ENCODE measurements at regions not wholly inside any gene's neighbourhood (a gene's known extent, or its start where the extent isn't known, plus 50 kb on each side); places are given as distances from the start of the nearest gene placed in this dataset.

DNA sequence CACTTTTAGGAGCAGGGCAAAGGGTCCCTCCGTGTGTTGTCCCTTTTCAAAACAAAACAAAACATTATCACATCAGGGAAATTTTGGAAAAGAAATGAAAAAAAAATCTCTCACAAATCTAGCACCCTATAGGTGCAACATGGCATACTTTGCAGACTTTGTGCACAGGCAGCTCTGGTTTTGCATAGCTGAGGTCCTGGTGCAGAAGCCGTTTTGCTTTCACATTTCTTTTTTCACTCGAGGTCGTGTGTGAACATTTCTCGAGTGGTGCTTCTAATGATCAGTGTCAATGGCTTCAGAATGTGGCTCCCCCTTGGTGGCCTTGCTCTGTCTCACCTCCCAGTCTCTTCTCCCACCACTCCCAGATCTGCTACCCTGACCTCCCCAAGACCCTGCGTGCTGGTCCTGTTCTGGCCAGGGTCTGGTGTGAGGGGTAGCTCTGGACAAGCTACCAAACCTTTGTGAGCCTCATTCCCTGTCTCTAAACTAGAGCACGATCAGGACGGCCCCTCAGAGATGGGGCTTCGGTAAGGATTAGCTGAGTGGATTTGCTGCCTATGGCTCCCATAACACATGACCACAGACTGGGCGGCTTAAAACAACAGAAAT is 258.0 kb downstream of the NSG2 start:
- in situ Hi-C loops (cut with HindIII; ENCODE audit: low sequenced_read_pairs): no loop called here
- DNase-seq (ENCODE audit: low spot score): no peak

DNA sequence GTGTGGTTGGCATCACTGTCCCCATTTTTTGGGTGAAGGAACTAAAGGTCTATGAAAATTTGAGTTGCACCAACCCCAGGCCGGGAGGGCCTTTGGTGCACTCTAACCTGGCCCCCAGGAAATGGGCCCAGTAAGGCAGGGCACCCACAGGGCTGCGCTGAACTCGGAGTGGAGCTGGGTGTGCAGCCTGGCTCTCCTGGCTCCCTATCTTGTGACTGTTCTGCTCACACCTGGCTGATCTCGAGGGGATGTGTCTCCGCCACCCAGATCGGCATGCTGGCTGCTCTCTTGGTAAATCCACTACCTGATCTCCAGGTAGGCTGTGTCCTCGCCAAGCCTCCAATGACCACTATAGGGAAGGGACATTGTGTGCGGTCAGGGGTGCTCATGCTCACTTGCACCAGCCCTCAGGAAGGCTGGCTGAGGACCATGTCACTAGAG is 259.8 kb downstream of the NSG2 start:
- in situ Hi-C loops (cut with HindIII; ENCODE audit: low sequenced_read_pairs): no loop called here
- DNase-seq (ENCODE audit: low spot score): no peak

DNA sequence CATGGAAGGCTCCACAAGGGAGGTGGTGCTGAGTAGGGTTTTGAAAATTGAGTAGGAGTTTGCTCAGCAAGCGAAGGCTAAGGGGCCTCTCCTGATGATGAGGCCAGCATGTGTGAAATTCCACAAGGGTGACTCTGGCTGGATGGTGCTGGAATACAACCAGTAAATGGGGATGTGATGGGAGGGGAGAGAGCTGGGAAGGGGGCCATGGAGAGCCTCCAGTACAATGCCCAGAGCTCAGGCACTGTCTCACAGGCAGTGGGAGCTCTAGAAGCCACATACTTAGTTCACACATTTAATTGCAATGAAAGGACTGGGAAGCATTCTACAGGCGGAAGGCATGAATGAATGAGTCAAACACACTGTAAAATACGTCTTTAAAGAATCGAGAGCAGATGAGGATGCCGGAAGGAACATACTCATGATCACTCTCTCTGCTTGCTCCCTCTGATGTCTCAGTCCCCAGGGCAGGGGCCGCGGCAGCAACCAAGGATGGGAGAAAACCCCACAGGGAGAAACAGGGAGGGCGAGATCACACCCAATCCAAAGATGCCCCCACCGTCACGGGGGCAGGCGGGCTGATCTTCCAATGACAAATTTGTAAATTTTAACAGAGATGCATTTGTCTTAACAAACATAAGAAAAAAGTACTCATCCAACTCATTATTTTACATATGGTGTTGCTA is 261.0 kb downstream of the NSG2 start:
- no peak for DNase-seq (ENCODE audit: low spot score)
- in situ Hi-C loops (cut with HindIII; ENCODE audit: low sequenced_read_pairs): no loop called here

DNA sequence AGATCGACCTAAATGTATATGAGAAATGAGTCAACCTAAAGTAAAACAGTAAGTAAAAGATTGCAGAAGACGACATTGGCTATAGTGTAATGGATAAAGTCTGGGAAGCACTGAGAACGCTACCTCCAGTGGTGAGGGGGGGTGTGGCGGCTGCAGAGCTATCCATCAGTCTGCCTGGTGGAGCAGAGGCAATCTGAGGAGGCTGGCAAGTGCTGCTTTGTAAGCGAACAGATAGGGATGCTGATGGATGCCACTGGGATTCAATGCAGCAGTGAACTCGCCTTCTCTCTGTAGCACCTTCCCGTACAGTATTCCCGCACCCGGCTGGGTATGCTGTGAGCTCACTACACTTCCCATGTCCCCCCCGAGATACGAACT is 261.5 kb downstream of the NSG2 start:
- no peak for DNase-seq (ENCODE audit: low spot score)
- in situ Hi-C loops (cut with HindIII; ENCODE audit: low sequenced_read_pairs): no loop called here

DNA sequence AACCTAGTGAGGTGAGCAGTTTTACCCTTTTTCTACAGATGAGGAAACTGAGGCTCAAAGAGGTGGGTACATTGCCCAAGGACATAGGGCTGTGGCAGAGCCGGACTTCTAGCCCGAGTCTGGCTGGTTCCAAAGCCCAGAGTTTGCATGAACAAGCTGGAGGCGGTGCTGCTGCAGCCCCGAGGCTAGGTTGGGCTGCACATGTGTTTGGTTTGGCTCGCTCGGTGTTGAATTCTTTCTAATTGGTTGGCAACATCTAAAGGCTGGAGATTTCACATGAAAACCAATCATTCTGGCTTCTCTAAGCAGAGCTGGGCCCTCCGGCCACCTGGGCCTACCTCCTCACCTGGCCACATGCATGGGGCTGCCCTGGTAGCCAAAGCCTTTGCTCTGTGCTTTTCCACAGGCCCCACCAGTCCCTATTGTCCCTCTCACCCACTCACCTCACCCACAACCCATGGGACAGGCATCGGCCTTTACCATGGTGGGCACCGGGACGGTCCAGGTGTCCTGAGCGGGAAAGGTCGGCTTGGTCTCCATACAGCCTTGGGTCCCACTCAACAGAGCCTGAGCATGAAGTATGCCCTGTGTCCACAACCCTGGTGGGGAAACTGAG is 262.3 kb downstream of the NSG2 start:
- no peak for DNase-seq (ENCODE audit: low spot score)
- in situ Hi-C loops (cut with HindIII; ENCODE audit: low sequenced_read_pairs): no loop called here

DNA sequence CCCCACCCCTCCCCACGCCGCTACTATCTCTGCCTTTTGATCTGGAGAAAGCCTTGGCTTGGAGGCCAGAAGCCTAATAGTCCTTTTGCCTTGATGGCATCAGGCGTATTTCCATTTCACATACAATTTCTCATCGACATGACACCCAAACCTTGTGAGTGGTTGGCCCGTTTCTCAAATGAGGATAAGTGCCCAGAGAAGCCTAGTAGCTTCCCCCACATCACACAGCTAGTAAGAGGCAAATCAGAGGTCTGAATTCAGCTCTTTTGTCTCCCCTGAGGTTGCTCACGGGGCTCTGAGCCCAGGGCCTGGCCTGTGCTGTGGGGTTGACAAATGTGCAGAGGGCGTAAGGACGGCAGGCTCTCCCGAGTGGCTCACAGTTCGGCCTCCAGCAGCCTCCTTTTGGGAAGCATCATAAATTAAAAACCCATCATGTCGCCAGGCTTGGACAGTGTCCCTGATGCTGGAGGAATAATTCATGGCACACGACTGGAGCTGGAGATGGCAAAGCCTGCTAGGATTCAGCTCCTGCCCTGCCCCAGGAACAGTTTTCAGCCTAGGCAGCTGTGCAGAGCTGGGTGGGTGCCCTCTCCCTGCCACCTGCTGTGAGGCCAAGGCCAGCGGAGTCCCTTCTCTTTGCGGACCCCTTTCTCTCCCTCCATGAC is 263.8 kb downstream of the NSG2 start:
- no peak for DNase-seq (ENCODE audit: low spot score)
- in situ Hi-C loops (cut with HindIII; ENCODE audit: low sequenced_read_pairs): no loop called here

DNA sequence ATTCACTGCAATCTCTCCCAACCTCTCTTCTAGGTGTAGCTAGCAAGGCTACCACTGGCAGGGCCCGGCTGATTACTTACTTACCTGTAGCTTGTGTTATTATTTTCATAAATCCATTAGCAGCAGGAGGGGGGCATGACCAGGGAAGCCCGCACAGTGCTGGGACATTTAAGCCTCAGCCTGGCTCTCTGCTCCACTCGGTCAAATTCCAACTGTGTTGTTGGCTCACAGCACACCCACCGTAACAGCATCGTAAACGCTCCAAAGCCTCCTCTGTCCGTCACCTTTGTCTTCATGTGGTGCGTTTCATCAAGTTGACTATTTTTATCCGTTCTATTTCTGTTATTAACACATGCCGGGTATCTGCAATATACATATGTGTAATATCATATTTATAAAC is 264.7 kb downstream of the NSG2 start:
- DNase-seq (ENCODE audit: low spot score): no peak

DNA sequence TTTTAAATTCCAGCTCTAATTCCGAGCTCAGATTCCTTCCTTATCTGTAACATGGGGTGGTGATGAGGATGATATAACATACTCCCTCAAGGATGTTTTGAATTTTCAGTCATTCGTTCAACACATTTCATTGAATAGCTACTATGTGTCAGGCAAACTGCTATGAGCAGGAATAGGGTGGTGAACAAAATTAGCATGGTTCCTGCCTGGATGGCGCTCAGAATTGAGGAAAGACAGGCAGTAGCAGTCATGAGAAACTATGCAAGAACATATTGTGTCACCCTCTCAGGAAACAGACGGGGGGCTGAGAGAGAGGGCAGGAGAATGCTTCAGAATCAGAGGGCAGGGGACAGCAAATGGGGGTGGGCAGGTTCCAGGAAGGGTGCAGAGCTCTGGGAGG is 265.2 kb downstream of the NSG2 start:
- DNase-seq (ENCODE audit: low spot score): no peak
- in situ Hi-C loops (cut with HindIII; ENCODE audit: low sequenced_read_pairs): no loop called here

More for the DNA sequence above, 264.7 kb downstream of the NSG2 start:
- in situ Hi-C loops (cut with HindIII; ENCODE audit: low sequenced_read_pairs): no loop called here

DNA sequence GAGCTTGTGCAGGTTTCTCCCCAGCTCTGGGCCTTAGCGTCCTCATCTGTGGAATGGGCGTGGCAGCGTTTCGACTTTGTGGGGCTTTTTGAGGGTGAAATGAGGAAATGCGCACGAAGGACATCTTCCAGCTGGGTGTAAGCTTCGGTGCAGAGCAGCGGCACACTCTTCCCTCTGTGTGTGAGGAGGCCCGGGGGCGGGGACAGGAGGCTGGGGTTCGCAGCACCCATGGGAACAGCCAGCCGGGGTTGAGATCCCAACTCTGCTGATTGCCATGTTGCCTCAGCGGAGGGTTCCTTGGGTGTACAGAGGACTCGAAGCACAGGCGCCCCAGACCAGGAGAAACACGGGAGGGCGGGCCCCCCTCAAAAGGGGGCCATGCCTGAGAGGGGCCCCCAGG is 265.6 kb downstream of the NSG2 start:
- DNase-seq (ENCODE audit: low spot score): no peak
- in situ Hi-C loops (cut with HindIII; ENCODE audit: low sequenced_read_pairs): no loop called here

DNA sequence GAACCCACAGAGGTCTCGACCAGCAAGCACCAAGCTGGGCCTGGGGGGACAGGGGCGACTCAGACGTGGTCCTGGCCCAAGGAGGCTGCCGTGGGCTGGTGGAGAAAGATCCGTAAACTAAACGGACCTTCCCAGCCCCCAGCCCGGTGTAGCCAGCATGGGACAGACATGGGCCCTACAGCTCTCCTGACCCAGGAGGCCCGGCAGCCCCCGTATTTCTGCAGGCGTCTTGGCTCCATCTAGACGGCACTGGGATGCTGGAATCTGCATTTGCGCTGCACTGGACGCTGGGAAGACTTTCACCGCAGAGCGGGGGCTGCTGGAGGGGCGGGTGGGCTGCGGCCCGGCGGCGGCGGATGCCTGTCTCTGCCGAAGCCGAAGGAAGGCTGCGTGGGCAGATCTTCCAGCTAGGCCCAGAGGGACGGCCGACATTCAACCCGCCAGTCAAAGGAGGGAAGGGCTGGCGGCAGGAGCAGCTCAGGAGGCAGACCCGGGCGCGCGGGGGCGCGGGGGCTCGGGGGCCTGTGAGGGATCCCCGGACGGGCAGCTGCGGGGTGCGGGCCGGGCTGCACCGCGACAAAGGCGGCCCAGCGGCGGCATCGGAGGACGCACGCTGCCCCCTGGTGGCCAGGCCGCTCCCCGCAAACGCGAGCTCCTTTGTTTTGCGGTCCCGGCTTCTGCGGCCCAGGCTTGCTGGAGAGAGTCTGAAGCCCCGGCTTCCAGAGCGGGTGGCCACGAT is 266.2 kb downstream of the NSG2 start:
- in situ Hi-C loops (cut with HindIII; ENCODE audit: low sequenced_read_pairs): no loop called here
- DNase-seq (ENCODE audit: low spot score): peak; percentile 76

DNA sequence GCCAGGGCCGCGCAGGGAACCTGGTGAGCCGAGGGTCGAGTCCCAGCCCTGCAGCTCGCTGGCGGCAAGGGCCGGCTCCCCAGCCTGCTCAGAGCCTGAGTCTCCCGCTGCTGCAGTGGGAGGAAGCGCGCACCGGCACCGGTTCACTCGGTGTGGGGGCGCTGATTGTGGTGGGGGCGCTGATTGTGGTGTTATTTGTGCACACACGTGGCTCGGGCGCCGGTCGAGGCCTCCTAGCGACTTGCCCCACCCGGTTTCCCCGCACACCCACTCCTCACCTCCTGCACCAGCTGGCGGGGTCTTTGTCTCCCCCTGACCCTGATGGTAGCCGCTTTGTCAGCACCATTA is 266.7 kb downstream of the NSG2 start:
- in situ Hi-C loops (cut with HindIII; ENCODE audit: low sequenced_read_pairs): no loop called here
- no peak for DNase-seq (ENCODE audit: low spot score)

DNA sequence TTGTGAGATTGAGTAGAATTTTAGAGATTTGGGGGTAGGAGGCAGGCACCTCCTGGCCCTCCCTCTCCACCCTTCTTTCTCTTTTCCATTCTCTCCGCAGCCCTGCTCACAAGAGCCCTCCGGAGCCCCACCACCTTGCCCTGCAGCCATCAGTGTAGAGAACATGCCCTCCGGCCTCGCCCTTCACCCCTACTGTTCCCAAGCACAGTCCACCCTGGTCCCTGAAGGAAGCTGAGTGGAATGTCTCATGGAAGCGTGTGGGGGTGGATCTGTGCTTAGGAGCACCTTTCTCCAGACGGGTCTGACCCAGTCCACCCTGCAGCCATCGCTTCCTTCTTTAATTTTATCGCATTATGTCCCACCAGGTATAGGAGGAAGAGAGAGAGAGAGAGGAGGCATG is 267.1 kb downstream of the NSG2 start:
- DNase-seq (ENCODE audit: low spot score): no peak
- in situ Hi-C loops (cut with HindIII; ENCODE audit: low sequenced_read_pairs): no loop called here

DNA sequence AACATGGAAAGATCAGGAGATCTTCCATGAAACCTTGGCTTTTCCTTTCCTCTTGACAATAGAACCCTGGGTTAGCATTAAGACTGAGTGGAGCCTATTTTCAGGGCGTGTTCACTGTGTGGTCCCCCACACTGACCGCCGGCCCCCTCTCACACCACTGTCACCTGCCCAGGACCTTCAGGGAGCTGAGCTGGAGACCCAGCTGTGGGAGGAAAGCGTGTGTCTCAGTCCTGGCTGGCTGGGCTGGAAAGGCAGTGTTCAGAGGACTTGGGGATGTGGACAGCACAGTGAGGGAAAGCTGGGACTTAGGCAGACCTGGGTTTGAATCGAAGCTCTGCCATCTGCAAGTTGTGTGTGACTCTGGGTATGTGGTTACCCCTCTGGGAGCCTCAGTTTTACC is 268.1 kb downstream of the NSG2 start:
- DNase-seq (ENCODE audit: low spot score): no peak
- in situ Hi-C loops (cut with HindIII; ENCODE audit: low sequenced_read_pairs): no loop called here

DNA sequence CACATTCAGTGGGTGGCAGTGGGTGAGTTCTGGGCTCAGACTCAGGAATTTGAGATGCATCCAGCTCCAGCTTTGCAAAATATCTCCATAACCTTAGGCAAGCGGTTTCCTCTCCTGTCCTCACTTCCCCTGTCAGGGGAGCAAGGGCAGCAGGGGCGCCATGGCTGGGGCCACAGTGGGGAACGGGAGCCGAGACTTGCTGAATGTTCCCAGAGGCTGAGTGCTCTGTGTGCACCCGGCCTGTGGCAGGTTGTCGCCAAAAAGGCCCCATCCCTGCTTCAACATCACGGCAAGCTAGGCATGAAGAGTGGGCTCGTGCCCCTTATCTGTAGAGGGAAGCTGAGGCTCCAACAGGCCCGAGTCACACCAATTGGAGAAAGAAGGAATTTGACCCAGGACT is 268.8 kb downstream of the NSG2 start:
- in situ Hi-C loops (cut with HindIII; ENCODE audit: low sequenced_read_pairs): no loop called here
- no peak for DNase-seq (ENCODE audit: low spot score)

DNA sequence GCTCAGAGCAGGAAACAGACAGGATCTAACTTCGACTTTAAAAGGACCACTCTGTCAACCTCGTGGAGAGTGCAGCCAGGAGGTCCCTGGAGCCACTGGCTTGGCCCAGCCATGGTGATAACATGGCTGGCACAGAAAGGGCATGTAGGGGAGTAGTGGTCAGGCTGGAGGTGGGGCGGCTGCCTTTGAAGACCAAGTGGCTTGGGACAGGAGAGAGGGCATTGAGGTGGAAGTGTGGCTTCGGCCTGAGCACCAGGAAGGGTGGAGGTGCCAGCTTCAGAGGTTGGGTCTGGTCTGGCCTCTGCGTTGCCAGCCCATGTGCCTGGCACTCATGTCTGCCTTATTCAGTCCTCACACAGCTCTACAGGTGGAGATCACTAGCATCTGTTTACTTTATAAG is 270.0 kb downstream of the NSG2 start:
- in situ Hi-C loops (cut with HindIII; ENCODE audit: low sequenced_read_pairs): no loop called here
- no peak for DNase-seq (ENCODE audit: low spot score)

DNA sequence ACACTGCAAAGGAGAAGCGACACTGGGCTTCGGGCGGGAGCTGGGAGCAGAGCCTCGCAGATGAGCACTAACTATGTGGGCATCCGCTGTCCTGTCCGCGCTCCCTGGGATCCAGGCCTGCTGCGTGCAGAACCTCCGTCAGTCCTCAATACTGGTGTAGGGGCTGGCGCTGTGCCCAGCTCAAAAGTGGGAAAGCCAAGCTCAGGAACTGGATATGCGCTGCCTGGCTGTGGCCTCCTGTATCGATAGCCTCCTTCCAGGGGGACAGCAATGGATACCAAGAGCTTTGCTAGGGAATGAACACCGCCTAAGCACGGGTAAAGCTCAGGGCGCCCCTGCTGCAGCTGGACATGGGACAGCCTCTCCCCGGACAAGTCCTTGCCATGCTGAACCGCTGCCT is 270.4 kb downstream of the NSG2 start:
- no peak for DNase-seq (ENCODE audit: low spot score)
- in situ Hi-C loops (cut with HindIII; ENCODE audit: low sequenced_read_pairs): no loop called here

DNA sequence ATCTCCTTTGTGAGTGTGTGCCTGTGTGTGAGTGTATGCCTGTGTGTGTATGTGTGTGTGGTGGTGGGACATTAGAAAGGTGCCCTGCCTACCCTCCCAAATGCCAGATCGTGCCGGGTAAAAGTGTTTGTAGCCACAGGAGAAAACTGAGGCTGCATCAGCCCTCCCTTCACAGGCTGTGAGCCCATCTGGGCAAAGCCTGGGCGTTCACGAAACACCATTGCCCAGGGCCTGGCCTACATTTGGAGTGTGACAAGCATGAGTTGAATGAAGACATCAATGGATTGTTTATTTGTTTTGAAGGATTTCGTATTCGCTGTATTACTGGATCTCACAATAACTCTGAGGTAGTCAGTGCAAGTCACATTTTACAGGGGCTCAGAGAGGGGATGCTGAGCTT is 270.8 kb downstream of the NSG2 start:
- in situ Hi-C loops (cut with HindIII; ENCODE audit: low sequenced_read_pairs): no loop called here
- no peak for DNase-seq (ENCODE audit: low spot score)

DNA sequence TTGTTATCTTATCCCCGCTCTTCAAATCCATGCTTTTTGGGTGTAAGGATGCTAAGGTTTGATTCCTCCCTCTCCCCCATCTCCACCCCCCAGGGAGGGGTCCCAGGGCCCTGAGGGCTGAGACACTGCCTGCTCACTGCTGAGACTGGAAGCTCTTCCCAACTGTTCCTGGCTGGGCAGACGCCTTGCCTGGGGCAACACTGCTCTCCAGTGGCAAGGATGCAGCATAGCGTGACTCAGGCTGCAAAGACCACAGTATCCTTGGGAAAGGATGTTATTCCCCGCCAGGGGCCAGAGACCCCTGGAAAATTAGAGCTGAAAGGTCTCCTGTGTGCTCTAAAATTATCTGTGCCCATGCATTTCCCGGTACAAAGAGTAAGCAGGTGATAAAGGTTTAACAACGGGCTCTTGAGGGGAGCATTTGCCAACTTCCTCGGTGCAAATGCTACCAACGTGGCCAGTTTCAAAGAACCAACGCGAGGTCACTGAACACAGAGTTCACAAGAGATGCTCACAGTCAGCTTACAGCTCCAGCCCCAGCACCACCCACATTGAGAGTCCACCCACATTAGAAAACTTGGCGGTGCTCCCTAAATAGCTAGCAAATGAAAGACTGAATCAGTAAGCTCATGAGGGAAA is 271.9 kb downstream of the NSG2 start:
- in situ Hi-C loops (cut with HindIII; ENCODE audit: low sequenced_read_pairs): no loop called here
- peak; percentile 79 for DNase-seq (ENCODE audit: low spot score)

DNA sequence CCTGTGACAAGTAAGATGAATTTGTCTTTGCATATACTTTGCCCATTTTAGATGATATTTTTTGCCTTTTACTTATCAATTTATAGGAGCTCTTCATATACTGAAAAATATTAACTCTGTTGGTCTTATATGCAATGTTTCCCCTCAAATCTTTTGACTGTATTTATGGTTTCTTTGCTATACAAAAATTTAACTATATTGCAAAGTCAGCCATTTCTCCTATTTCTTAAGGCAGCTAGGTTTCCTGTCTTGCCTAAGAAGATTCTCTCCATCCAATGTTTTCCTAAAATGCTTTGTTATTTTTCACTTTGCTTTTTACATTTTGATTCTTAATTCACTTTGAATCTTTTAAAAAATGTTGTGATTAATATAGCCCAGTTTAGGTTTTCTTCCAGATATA is 273.1 kb downstream of the NSG2 start:
- in situ Hi-C loops (cut with HindIII; ENCODE audit: low sequenced_read_pairs): no loop called here
- no peak for DNase-seq (ENCODE audit: low spot score)

Measured in G401 (cell line).